GM23338 (cell line): ENCODE measurements at regions not wholly inside any gene's neighbourhood (a gene's known extent, or its start where the extent isn't known, plus 50 kb on each side); places are given as distances from the start of the nearest gene placed in this dataset.

Source experiments
- ATAC-seq: fragments of 200-7000 bp; cut with Tn5 transposase; 3 replicates; pipeline ENCODE4 v1.9.1; 2020
- DNase-seq: peaks from one replicate; pipeline ENCODE4 v3.0.0-alpha.2; 2015; ENCODE audit warnings: low spot score
- H2AFZ ChIP-seq: fragments of 200-600 bp; sonication (generic); 2 replicates; pipeline ENCODE4 v1.8.0; 2016; ENCODE audit warnings: antibody characterized with exemption, mild to moderate bottlenecking, moderate library complexity
- H3F3A ChIP-seq: fragments of 200-600 bp; sonication (generic); replicated peaks from 2 replicates; pipeline ENCODE4 v1.8.0; 2017; ENCODE audit warnings: antibody characterized with exemption, mixed run types, low read depth
- H3K27ac ChIP-seq: fragments of 200-600 bp; sonication (generic); 2 replicates; pipeline ENCODE4 v1.6.1; 2016; ENCODE audit warnings: low read depth
- H3K27me3 ChIP-seq: fragments of 200-600 bp; sonication (generic); 2 replicates; pipeline ENCODE4 v1.8.0; 2016; ENCODE audit warnings: mild to moderate bottlenecking, mixed run types, moderate library complexity; ENCODE audit not compliant: insufficient read depth
- H3K36me3 ChIP-seq: fragments of 200-600 bp; sonication (generic); 2 replicates; pipeline ENCODE4 v1.8.0; 2016; ENCODE audit warnings: mild to moderate bottlenecking; ENCODE audit not compliant: insufficient read depth
- H3K4me1 ChIP-seq: fragments of 200-600 bp; sonication (generic); 2 replicates; pipeline ENCODE4 v1.8.0; 2016; ENCODE audit warnings: mild to moderate bottlenecking, moderate library complexity; ENCODE audit not compliant: insufficient read depth
- H3K4me2 ChIP-seq: fragments of 200-600 bp; sonication (generic); 2 replicates; pipeline ENCODE4 v1.7.1; 2017; ENCODE audit warnings: mixed run types
- H3K4me3 ChIP-seq: fragments of 200-600 bp; sonication (generic); 2 replicates; pipeline ENCODE4 v1.6.1; 2016; ENCODE audit warnings: mixed run types
- H3K79me2 ChIP-seq: fragments of 200-600 bp; sonication (generic); replicated peaks from 2 replicates; pipeline ENCODE4 v1.8.0; 2017; ENCODE audit warnings: mild to moderate bottlenecking; ENCODE audit not compliant: insufficient read depth
- H3K9me2 ChIP-seq: fragments of 200-600 bp; sonication (generic); 2 replicates; pipeline ENCODE4 v1.8.0; 2017; ENCODE audit not compliant: insufficient read depth
- H4K20me1 ChIP-seq: fragments of 200-600 bp; sonication (generic); replicated peaks from 2 replicates; pipeline ENCODE4 v1.8.0; 2017; ENCODE audit warnings: mild to moderate bottlenecking; ENCODE audit not compliant: insufficient read depth
- H3K27ac Mint-ChIP-seq: 2 replicates; pipeline ENCODE4 v1.8.0; 2020; ENCODE audit warnings: inconsistent platforms, mild to moderate bottlenecking, moderate library complexity, mixed read lengths
- H3K27me3 Mint-ChIP-seq: 3 replicates; pipeline ENCODE4 v1.8.0; 2022; ENCODE audit warnings: low read depth, mild to moderate bottlenecking, moderate library complexity, mixed read lengths, inconsistent platforms; ENCODE audit not compliant: insufficient read depth, poor library complexity
- H3K36me3 Mint-ChIP-seq: 3 replicates; pipeline ENCODE4 v1.8.0; 2021; ENCODE audit warnings: low read depth, mild to moderate bottlenecking, inconsistent platforms, moderate library complexity, mixed read lengths
- H3K4me1 Mint-ChIP-seq: 3 replicates; pipeline ENCODE4 v1.8.0; 2020; ENCODE audit warnings: mild to moderate bottlenecking, inconsistent platforms, mixed read lengths
- H3K4me3 Mint-ChIP-seq: 3 replicates; pipeline ENCODE4 v1.8.0; 2021; ENCODE audit warnings: moderate library complexity, mild to moderate bottlenecking, inconsistent platforms, mixed read lengths
- H3K9me3 Mint-ChIP-seq: 3 replicates; pipeline ENCODE4 v1.8.0; 2020; ENCODE audit warnings: moderate library complexity, mild to moderate bottlenecking, inconsistent platforms, mixed read lengths
- CREB1 ChIP-seq: fragments of 250-450 bp; sonication (Bioruptor Pico); IDR thresholded peaks from 2 replicates; pipeline ENCODE4 v1.5.0; 2020; ENCODE audit warnings: low read depth, mild to moderate bottlenecking, moderate library complexity
- EZH2phosphoT487 ChIP-seq: fragments of 200-600 bp; sonication (generic); IDR thresholded peaks from one replicate; pipeline ENCODE4 v1.8.1; 2018; ENCODE audit warnings: antibody characterized with exemption; ENCODE audit not compliant: unreplicated experiment
- NANOG ChIP-seq: IDR thresholded peaks from 2 replicates; pipeline ENCODE4 v1.6.1; 2016; ENCODE audit warnings: antibody characterized with exemption, borderline replicate concordance
- POLR2AphosphoS5 ChIP-seq: IDR thresholded peaks from 2 replicates; pipeline ENCODE4 v1.6.1; 2016; ENCODE audit warnings: antibody characterized with exemption, low read depth
- REST ChIP-seq: IDR thresholded peaks from one replicate; pipeline ENCODE4 v1.6.1; 2018; ENCODE audit warnings: antibody characterized with exemption; ENCODE audit not compliant: unreplicated experiment
- STAT1 ChIP-seq: IDR thresholded peaks from one replicate; pipeline ENCODE4 v1.6.1; 2016; ENCODE audit warnings: antibody characterized with exemption; ENCODE audit not compliant: unreplicated experiment
- ZNF114 ChIP-seq: fragments of 250-450 bp; sonication (Bioruptor Pico); IDR thresholded peaks from 2 replicates; pipeline ENCODE4 v1.5.0; 2020; ENCODE audit warnings: mild to moderate bottlenecking, moderate library complexity
- ZNF331 ChIP-seq: fragments of 250-450 bp; sonication (Bioruptor Pico); IDR thresholded peaks from 2 replicates; pipeline ENCODE4 v1.5.0; 2020; ENCODE audit warnings: low read depth, mild to moderate bottlenecking, moderate library complexity
- TF ChIP-seq, protein P1 (sequence below): IDR thresholded peaks from 2 replicates; pipeline ENCODE4 v1.6.1; 2016; ENCODE audit warnings: antibody characterized with exemption
- TF ChIP-seq, protein P2 (sequence below), 2 experiments: fragments of 200-600 bp in 1 of 2; sonication (generic) in 1 of 2; conservative IDR thresholded peaks; 2 replicates each; pipeline versions ENCODE4 v1.5.1 to v1.6.1; 2016 to 2017; ENCODE audit warnings: antibody characterized with exemption in 2 of 2, low read depth in 2 of 2, mild to moderate bottlenecking in 2 of 2, moderate library complexity in 1 of 2

DNA sequence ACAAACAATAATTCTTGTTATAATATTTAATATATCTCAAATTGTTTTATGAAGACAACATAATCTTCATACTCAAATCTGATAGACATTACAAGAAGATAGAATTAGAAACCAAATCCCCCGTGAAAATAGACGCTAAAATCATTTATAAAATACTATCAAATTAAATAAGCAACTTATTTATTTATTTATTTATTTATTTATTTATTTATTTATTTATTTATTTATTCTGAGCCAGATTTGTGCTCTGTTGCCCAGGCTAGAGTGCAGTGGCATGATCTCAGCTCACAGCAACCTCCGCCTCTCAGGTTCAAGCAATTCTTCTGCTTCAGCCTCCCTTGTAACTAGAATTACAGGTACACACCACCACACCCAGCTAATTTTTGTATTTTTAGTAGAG lies 294.9 kb upstream of the MAGEC2 start (continued):
- TF ChIP-seq REST (no peak), ZNF114 (CRISPR knock-in tag) (no peak), NANOG (no peak), CREB1 (CRISPR knock-in tag) (no peak), STAT1 (no peak), ZNF331 (CRISPR knock-in tag) (no peak), POLR2AphosphoS5 (no peak)
- TF ChIP-seq, protein P1, sequence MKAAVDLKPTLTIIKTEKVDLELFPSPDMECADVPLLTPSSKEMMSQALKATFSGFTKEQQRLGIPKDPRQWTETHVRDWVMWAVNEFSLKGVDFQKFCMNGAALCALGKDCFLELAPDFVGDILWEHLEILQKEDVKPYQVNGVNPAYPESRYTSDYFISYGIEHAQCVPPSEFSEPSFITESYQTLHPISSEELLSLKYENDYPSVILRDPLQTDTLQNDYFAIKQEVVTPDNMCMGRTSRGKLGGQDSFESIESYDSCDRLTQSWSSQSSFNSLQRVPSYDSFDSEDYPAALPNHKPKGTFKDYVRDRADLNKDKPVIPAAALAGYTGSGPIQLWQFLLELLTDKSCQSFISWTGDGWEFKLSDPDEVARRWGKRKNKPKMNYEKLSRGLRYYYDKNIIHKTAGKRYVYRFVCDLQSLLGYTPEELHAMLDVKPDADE = no peak

DNA sequence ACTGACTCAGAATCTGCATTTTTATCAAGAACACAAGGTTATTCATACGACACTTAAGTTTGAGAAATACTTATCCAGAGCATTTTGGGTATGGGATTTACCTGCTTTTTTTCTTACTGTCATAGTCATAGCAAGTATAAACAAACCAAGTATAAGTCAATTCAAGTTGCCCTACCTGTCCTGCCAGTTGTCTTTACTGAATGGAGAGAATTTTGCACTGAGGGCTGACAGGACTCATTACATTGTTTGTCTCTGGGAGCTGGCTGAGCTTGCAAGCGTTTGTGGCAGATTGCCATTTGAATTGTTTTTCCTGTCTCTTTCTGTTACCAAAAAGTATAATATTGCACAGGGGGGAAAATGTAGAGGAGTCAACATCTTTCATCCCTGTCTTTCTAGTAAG lies 278.9 kb upstream of the MAGEC2 start:
- H4K20me1 ChIP-seq = no peaks in the 10 kb centered on the region
- no peaks in the 10 kb centered on the region for H3K4me1 ChIP-seq
- no peaks in the 10 kb centered on the region for H3K36me3 ChIP-seq
- no peaks in the 10 kb centered on the region for H3K9me2 ChIP-seq
- no peak overlapping the region for H3K4me2 ChIP-seq
- no peaks in the 10 kb centered on the region for H3K36me3 Mint-ChIP-seq
- H3K4me3 ChIP-seq = no peak overlapping the region
- DNase-seq (no peak), ATAC-seq (no peak)
- no peak overlapping the region for H3K27ac Mint-ChIP-seq
- no peaks in the 10 kb centered on the region for H3F3A ChIP-seq
- no peaks in the 10 kb centered on the region for H3K27me3 ChIP-seq
- H2AFZ ChIP-seq = no peak overlapping the region
- H3K79me2 ChIP-seq = no peaks in the 10 kb centered on the region
- H3K4me1 Mint-ChIP-seq = no peaks in the 10 kb centered on the region
- no peaks in the 10 kb centered on the region for H3K9me3 Mint-ChIP-seq
- H3K27me3 Mint-ChIP-seq = no peaks in the 10 kb centered on the region
- H3K27ac ChIP-seq = no peak overlapping the region
- H3K4me3 Mint-ChIP-seq = no peak overlapping the region
- no peak for TF ChIP-seq EZH2phosphoT487
- TF ChIP-seq, protein P2, sequence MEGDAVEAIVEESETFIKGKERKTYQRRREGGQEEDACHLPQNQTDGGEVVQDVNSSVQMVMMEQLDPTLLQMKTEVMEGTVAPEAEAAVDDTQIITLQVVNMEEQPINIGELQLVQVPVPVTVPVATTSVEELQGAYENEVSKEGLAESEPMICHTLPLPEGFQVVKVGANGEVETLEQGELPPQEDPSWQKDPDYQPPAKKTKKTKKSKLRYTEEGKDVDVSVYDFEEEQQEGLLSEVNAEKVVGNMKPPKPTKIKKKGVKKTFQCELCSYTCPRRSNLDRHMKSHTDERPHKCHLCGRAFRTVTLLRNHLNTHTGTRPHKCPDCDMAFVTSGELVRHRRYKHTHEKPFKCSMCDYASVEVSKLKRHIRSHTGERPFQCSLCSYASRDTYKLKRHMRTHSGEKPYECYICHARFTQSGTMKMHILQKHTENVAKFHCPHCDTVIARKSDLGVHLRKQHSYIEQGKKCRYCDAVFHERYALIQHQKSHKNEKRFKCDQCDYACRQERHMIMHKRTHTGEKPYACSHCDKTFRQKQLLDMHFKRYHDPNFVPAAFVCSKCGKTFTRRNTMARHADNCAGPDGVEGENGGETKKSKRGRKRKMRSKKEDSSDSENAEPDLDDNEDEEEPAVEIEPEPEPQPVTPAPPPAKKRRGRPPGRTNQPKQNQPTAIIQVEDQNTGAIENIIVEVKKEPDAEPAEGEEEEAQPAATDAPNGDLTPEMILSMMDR (conservative IDR thresholded peaks at IDR 0.05; ENCODE audit: low read depth in 2 of 2) = no peak
- TF ChIP-seq CREB1 (CRISPR knock-in tag) = no peak
- no peak for TF ChIP-seq REST
- TF ChIP-seq ZNF331 (CRISPR knock-in tag) = no peak
- TF ChIP-seq STAT1 = no peak
- no peak for TF ChIP-seq NANOG
- no peak for TF ChIP-seq POLR2AphosphoS5
